Stimulated activated CD8-positive, alpha-beta memory T cell treated with anti-CD3 and anti-CD28 coated beads, Interleukin-7, amount 100 ng/mL, for 24 hours (primary cell): ENCODE measurements at regions not wholly inside any gene's neighbourhood (a gene's known extent, or its start where the extent isn't known, plus 50 kb on each side); places are given as distances from the start of the nearest gene placed in this dataset.
"Not testable (repeated sequence)": the region's sequence is repeated elsewhere in the genome, so short reads cannot be mapped to it uniquely, and the experiment has no call there.

Experiments
- DNase-seq: peaks from one replicate; pipeline ENCODE4 v3.0.0-alpha.2; 2020; ENCODE audit warnings: low read depth

DNA sequence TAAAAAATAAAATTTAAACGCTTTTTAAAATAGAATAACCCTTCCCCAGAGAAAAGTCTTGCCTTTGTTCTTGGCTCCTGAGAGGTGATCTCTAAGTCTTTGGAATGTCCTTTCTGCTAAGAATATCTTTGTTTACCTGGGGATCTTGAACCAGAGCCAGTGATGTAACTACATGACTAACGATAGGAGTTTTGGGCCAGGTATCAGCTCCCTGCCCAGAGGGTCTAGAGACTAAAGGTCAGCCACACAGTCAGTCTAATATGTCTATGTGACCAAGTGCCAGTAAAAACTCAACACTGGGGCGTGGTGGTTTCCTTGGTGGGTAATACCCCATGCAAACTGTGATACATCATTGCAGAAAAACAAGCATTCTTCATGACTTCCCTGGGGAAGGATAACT lies 1351.9 kb upstream of the C9orf72 start:
- no peak for DNase-seq

DNA sequence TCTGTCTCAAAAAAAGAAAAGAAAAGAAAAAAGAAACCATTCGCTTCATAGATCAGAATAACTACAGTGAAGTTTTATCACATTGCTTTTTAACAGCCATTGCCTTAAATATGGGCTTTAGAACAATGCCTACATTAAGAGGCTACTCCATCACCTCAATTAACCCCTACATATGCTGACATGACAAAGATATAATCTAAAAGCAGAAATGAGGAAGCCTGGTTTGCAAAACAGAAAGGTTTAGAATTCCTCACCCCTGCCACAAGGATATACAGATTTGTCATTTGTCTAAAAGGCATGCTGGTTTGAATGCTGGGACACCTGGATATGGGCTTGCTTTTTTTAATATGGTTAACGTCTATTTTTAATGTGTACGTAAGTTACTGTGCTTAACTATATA lies 1353.0 kb upstream of the C9orf72 start:
- no peak for DNase-seq

DNA sequence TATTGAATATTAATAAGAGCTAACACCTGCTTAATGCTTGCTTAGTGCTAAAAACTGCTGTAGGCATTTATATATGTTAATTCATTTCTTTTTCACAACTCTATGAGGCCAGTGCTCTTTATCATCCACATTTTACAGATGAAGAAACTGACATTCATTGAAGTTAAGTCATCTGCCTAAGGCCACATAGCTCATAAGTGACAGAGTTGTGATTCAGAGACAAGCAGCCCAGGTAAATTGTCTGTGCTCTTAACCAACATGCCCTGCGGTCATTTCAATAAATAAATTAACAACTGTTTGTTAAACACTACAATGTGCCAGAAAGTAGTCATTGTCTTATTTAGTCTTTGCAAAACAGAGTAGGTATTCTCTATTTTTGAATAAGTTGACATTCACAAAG lies 1354.4 kb upstream of the C9orf72 start:
- no peak for DNase-seq

DNA sequence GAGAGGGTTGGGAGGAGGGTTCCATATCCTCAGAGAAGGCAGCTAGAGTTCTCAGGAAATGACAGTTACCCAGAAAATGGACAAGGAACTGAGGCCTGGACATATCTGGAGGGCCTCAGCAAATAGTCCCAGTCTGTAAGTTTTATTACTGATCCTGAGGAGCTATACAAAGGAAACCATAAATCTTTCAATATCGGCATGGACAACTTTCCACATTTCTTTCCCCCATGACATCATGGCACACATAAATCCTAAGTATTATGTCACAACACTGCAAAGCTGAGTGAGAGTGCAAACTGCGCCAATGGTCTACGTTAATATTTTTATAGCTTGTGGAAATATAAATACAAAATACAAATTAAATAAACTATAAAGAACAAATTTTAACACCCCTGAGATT lies 1356.2 kb upstream of the C9orf72 start:
- DNase-seq = no peak

DNA sequence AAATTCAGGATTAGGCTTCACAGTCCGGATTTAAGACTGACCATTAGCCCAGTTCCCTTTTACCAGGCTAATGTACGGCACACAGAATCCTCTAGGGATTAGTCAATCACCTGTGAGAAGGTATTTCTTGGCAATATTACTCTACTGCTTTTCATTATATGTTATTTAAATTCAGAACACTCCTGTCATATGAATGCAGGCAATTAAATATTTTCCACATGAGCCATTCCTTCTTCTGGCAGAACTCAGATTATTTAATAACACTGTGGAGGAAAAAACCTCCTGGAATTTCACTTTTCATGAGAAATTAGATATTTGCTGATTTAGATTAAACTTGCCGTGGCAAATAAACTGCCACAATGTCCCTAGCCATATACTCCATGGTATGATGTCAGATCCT lies 1357.5 kb upstream of the C9orf72 start:
- DNase-seq = no peak

DNA sequence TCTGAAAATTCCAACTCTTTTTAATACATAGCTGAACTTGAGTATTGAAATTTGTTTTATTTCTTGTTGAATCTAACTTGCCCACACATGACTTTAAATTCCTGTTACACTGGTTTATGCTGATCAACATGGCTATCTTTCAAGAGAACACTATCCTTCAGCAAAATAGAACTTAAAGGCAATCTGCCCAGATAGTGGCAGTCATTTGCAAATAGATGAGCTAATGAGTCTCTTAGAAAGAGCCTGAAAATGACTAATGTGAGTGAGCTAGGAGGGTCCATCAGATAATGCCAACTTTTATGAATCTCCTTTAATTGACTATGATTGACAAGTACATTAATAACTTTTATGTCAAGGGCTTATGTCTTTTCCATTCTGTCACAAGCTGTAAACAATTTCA lies 1360.8 kb upstream of the C9orf72 start:
- DNase-seq = no peak

DNA sequence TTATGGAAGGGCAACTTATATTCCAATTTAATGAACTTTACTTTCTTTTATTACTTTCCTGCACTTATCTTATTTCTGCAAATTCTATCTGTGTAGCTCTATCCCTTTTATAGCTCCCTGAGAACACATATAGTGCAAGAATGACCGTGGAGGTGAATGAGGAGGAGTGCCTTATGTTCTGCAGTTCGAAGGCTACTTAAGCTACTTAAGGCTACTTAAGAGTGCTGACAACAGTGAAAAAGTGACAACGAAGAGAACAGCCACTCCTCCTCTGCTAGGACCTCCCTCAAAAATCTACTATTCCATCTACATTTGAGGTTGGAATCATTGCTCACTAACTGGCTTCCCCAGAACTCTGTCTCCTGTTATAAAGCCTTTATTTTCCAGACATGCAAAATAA lies 1365.7 kb upstream of the C9orf72 start:
- DNase-seq = no peak

DNA sequence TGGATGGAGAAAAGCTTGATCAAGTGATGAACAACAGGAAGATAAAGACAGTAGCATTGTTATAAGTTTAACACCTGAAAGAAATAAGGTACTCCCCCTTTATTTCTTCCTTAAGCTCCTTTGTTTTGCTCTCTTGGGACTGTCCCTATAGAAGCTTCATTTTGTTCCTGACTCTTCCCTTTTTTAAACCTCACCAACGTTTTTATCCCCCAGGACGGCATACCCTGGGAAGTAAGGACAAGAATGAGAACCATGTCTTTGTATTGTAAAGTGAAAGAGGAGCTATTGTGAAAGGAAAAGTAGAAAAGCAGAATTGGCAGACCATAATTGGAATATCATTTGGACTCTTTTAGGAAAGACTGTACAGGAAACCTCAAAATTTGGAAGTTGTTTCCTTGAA lies 1368.6 kb upstream of the C9orf72 start:
- DNase-seq = no peak

DNA sequence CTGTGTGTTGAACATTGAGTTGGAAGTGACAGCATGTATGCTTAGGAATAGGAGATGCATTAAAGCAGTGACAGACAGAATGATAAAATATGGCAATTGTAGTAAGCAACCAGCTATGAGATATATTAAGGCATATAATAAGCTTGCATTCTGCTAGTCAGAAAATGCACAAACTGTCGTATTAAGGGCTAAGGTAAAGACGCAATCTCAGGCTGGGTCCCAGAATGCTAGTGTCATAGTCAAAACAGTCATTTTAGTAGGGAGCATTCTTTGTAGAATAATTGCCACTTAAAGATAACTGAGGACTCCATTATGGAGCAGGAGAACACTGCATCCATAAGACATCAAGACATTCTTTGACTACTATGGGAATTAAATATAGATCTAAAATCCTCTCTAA lies 1369.7 kb upstream of the C9orf72 start:
- DNase-seq = no peak

DNA sequence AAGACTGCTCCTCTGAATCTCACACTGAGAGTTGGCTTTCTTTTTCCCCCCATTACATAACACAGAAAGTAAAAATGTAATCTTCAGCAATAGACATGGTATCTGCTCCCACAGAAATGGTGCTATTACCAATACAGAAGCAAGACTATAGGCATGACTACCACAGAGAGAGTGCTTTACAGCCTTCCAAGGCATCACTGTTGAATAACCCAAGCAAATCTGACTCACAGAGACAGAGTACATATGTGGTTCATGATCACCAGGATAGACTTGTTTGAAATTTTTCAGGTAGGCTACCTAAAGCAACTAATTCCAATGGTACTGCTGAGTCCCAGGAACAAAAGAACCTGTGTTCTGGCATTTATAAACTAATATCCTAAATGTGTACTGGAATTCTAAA lies 1373.4 kb upstream of the C9orf72 start:
- no peak for DNase-seq

DNA sequence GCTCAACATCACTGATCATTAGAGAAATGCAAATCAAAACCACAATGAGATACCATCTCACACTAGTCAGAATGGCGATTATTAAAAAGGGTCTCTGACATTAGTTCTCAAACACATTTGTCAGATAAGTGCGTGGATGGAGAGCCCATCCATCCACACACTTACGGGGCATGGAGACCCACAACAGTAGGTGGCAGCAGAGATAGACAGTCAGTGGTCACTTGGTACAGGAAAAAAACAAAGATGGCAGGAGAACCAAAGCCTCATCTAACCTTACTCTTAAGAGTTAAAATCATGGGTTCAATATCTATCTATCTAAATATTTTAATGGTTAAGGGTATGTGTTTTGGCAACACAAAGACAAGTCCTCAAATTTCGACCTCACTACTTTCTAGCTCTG lies 1378.7 kb upstream of the C9orf72 start:
- DNase-seq = no peak

DNA sequence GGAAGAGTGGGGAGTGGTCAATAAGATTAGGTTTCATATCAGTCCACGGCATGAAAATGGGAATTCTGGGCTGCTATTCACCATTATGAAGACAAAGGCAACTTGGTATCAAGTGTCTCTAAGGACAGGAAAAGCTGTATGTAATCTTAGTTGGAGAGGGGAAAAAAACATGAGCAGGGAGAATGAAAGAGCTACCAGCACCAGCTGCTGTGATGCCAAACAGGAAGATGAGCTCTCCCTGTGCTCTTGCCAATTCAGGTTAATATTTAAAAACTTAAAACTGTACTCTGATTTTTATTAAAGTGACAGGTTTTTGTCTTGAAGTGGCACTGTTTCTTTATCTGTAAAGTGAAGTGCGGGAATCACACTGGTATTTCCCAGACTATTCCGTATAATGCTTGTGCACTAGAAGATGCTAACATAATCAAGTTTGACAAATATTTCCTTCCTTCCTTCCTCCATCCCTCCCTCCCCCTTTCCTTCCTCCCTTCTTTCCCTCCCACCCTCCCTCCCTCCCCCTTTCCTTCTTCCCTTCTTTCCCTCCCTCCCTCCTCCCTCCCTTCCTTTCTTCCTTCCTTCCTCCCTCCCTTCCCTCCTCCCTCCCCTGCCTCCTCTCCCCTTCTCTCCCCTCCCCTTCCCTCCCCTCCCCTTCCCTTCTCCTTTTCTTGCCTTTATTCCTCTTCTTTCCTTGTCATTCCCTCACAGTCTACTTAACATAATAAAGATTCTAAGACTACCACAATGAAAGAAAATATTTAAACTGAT lies 1383.0 kb upstream of the C9orf72 start:
- DNase-seq = no peak

DNA sequence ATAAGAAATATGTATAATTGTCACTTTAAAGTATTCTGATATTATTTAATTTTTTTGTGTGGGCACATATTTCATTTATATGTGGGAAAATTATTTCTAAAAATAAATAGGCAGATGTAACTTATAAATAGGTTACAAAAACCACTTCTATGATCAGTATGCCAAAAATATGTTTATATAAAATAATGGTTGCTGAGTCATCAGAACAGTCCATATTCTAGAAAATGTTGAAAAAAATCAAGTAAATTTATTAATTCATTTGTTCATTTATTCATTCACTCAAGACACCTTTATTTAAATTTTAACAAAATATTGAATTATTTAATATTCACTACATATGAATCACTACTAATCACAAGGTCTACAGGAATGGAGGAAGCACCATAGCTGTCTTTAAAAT lies 1387.3 kb upstream of the C9orf72 start:
- DNase-seq = no peak

DNA sequence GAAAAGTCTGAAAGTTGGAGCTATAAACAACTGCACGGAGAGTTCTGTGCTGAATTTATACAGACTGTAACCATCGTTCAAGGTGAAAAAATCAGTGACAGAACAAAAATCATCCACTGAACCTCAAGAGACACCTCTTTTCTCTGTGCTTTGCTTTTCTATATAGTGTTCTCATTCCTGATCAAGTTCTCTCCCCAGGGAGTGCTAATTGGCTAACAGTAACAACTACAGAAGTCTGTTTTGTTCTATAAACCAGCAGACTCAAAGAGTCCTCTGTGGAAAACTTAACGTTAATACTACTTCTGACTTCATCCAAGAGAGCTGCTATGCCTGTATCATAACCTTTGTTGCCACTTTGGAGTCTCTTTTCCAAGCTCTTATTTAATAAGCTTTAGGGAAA lies 1388.3 kb upstream of the C9orf72 start:
- no peak for DNase-seq

DNA sequence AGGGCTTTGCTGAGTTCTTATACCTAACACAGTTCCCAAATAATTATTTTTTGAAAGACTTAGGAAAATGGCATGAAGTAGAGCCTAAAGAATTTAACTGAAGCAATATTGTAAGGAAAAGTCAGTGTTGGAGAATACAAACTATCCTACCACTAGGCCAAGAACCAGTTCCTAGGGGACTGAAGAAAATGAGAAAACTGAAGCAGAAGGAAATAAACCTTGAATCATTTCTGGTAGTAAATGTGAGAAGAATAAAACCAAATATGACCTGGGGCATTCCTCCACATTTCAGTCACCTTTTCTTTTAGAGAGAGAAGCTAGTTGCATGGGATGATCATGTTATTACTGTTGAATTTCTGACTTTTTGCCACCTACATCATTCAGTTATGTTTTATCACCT lies 1393.9 kb upstream of the C9orf72 start:
- DNase-seq = no peak

DNA sequence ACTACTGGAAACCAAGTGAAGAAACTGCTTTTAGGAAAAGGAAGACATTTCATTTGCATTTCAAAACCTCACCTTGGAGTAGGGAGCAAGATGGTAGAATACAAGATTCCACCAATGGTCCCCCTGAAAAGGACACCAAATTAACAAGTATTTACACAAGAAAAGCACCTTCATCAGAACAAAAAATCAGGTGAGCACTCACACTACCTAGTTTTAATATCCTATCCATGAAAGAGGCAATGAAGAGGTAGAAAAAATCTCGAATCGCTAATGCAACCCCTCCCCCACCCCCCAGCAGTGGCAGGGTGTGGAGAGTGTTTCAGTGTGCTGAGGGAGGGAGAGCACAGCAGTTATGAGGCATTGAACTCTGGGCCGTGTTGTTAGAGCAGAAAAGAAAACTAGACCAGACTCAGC lies 1397.0 kb upstream of the C9orf72 start:
- DNase-seq = no peak

DNA sequence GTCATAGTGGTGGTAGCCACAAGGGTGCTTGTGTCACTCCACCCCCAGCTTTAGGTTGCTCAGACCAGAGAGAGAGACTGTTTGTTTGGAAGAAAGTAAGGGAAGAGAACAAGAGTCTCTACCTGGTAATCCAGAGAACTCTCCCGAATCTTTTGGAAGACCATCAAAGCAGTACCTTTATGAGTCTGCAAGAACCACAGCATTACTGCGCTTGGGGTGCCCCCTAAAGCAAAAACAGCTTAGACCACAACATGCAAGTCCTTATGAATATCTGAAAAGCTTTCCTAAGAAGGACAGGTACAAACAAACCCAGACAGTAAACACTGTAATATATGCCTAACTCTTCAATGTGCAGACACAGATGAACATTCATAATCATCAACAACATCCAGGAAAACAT lies 1398.6 kb upstream of the C9orf72 start:
- no peak for DNase-seq

DNA sequence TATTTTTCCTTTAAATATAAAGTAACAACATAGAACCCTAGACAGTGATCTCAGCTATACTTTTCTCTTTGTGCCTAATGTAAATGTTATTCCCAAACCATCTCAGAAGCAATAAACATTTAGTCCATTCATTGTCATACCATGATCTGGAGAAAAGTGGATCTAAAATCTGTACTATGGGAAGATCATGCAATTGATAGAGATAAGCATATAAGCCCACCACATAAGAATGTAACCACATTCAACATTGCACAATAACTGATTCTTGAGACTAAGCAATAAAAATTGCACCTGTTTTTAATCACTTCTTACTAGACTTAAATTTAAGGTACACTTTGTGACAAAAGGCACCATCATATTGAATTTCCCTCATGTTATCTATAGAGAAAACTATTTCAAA lies 1403.0 kb upstream of the C9orf72 start:
- no peak for DNase-seq

DNA sequence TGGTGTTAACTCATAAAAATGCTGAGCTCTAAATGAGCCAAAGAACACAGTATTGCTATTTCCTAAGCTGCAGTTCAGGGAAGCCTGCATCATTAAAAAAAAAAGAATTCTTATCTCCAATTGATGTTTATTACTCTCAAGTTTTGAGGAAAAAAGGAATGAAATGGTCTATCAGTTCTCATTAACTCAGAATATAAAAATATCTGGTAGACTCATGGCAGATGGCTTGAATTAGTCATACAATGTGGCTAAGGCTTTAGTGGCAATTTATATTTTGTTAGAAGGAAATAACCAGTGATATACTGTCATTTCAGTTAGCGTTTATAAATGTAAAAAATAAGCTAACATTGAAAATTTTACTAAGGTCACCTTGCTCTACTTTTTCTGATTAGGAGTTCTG lies 1403.4 kb upstream of the C9orf72 start:
- DNase-seq = no peak

DNA sequence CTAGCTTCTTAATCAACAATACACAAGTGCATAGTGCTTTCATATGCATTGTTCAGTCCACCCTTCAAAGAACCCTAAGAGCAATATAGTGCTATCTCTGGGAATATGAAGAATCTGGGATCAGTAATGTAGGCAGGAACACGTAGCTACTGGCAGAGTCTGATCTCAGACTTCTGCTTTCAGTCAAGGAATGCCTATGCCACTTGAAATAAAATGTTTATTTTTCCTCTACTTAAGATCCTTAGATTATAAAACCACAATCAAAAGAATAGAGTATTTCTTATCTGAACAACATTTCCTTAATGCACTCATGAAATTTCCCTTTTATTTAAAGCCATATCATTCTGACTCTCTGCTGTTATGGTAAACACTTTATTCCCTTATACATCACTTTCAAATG lies 1407.8 kb upstream of the C9orf72 start:
- DNase-seq = no peak

DNA sequence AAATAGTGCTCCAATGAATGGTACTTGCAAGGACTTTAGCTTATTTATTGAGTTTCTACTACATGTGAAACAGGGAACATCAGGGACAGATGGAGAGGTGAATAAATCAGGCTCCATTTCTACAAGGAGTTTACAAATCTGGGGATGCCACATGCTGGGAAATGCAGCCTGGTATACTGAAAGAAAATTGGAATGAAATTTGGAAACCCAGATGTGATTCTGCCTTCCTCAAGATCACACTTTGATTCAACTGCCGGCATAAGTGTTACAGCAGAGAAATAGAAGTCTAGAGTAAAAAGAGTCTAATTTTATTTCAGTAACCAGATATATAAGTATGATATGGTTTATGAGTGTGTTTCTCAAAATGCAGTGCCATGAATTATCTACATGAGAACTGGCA lies 1408.4 kb upstream of the C9orf72 start:
- no peak for DNase-seq

DNA sequence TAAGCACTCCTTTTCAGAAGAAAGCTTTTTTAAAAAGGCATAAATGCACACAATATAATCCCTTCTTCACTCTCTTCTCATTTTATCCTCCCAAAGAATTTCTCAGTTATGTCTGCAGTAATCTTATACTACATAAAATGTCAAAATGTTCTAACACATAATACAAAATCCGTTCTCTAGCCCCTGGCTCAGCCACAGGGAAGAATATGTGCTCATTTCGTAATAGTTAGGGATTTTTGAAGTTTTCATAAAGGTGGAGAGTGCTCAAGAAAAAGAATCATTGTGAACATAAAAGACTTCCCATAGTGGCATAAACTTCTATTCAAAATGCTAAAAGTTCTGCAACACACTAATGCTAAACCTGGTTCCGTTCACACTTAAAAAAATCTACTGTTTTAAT lies 1410.7 kb upstream of the C9orf72 start:
- no peak for DNase-seq

DNA sequence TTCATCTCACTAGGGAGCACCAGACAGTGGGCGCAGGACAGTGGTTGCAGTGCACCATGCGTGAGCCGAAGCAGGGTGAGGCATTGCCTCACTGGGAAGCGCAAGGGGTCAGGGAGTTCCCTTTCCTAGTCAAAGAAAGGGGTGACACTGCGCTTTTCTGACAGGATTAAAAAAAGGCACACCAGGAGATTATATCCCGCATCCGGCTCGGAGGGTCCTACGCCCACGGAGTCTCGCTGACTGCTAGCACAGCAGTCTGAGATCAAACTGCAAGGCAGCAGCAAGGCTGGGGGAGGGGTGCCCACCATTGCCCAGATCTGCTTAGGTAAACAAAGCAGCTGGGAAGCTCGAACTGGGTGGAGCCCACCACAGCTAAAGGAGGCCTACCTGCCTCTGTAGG lies 1416.7 kb upstream of the C9orf72 start:
- not testable (repeated sequence) for DNase-seq

DNA sequence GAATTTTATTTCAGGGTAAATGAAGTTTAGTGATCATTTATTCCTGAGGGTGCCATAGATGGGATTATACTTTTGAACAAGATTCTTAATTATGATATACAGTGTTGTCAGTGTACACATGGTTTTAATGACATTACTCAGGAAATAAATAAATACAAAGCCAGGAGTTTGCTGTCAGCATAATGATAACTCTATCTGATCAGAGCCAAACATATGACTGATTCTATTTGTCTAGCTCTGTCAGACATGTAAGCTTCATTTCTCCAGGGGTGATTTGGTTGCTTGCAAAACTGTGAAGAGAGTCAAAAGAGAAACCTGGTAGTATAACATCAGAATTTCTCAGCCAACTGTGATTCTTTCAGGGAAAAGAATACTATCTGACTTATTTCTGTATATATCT lies 1425.8 kb upstream of the C9orf72 start:
- no peak for DNase-seq

DNA sequence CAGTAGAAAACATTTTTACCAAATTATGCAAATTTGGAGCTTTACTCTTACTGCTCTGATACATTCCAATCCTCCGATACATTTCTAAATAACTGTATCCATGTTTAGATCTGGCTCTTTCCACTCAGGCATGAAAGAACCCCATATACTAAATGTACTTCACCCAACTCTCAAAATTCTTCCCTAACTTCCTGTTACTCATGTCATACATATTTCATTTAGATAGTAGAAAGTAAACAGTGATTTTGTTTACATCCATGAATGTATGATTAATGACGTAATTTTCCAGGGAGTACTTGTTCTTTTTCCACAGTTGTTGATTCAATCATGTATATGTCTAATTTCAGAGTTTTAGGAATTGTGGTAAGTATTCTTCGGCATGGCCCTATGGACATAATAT lies 1426.5 kb upstream of the C9orf72 start:
- no peak for DNase-seq
